BJ (cell line): ENCODE measurements at regions not wholly inside any gene's neighbourhood (a gene's known extent, or its start where the extent isn't known, plus 50 kb on each side); places are given as distances from the start of the nearest gene placed in this dataset.

ENCODE experiments used
- CTCF ChIA-PET: fragments of 350-600 bp; formaldehyde crosslinking; extraction: SDS; loops from one replicate; lab custom pipeline; 2021; ENCODE audit warnings: antibody characterized with exemption, inconsistent platforms; lab: Yijun Ruan, JAX
- POLR2A ChIA-PET: fragments of 300-600 bp; sonication (Branson Sonifier 250); formaldehyde crosslinking; extraction: SDS; loops from one replicate; lab custom pipeline; 2021; ENCODE audit warnings: antibody characterized with exemption; lab: Charles Lee
- DNase-seq: peaks from one replicate; pipeline ENCODE4 v3.0.0-alpha.2; 2011; ENCODE audit warnings: low read depth
- H3K27me3 ChIP-seq: 2 replicates; pipeline ENCODE4 v1.6.0; 2011; ENCODE audit warnings: low read length; ENCODE audit not compliant: control insufficient read depth, insufficient read depth
- H3K36me3 ChIP-seq: 2 replicates; pipeline ENCODE4 v1.5.1; 2011; ENCODE audit warnings: low read length; ENCODE audit not compliant: control insufficient read depth, insufficient read depth
- H3K4me3 ChIP-seq: 2 replicates; pipeline ENCODE4 v1.5.1; 2011; ENCODE audit warnings: low read depth, mild to moderate bottlenecking, control low read depth, low read length
- TF ChIP-seq, protein P1 (sequence below): IDR thresholded peaks from 2 replicates; pipeline ENCODE4 v1.5.1; 2011; ENCODE audit warnings: low read depth, mild to moderate bottlenecking, control low read depth, inconsistent platforms, low read length, moderate library complexity; ENCODE audit not compliant: insufficient read depth

DNA sequence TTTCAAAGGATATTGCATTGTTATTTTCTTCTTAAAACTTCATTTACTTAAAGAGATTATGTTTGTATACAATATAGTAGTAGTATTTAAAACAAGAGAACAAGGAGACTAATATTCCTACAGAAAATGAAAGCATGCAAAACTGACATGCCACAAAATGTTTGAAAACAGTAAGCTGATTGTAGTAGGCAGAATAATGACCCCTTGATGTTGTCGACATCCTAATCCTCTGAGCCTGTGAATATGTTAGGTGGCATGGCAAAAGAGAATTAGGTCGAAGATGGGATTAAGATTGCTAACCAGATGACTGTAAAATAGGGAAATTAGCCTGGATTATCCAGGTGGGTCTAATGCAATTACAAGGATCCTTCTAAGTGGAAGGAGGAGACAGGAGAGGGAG is 522.2 kb upstream of the NR3C2 start:
- ChIA-PET CTCF (no interaction called here), POLR2A (no interaction called here)
- H3K27me3 ChIP-seq = no peaks in the 10 kb centered on the region
- H3K4me3 ChIP-seq = no peak overlapping the region
- TF ChIP-seq, protein P1, sequence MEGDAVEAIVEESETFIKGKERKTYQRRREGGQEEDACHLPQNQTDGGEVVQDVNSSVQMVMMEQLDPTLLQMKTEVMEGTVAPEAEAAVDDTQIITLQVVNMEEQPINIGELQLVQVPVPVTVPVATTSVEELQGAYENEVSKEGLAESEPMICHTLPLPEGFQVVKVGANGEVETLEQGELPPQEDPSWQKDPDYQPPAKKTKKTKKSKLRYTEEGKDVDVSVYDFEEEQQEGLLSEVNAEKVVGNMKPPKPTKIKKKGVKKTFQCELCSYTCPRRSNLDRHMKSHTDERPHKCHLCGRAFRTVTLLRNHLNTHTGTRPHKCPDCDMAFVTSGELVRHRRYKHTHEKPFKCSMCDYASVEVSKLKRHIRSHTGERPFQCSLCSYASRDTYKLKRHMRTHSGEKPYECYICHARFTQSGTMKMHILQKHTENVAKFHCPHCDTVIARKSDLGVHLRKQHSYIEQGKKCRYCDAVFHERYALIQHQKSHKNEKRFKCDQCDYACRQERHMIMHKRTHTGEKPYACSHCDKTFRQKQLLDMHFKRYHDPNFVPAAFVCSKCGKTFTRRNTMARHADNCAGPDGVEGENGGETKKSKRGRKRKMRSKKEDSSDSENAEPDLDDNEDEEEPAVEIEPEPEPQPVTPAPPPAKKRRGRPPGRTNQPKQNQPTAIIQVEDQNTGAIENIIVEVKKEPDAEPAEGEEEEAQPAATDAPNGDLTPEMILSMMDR = no peak
- H3K36me3 ChIP-seq = no peaks in the 10 kb centered on the region
- DNase-seq = no peak

DNA sequence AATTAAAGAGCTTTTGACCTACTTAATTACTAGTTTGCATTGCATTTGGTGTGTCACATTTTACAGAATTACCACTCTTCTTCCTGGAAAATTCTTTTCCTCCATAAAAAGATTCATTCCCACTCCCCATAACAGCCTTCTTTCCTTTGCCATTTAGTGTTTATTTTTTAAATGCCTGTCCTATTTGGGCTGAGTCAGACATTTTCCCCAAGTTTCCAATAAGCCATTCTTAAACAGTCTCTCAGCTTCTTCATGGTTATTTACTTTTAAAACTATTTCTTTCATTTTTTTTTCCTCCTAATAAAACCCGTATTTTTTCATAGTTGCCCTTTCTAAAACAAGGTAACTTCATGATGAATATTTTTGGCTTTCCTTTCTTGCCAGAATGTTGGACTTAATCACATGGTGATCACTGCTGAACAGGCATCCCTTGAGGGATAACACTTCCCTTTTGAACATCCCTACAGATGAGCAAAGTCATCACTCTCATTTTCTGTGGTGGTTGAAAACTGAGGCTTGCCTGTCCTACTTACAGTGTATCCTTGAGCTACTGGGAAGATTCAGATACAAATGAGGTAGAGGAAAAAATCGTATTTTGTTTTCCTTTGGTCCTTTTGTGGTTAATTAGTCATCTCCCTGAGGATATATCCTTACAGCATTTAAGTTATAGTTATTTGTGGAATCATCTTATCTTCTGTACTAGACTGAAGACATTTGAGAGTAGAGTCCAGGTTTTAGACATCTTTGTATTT is 520.5 kb upstream of the NR3C2 start:
- no peaks in the 10 kb centered on the region for H3K36me3 ChIP-seq
- TF ChIP-seq, protein P1 = no peak
- DNase-seq = no peak
- H3K4me3 ChIP-seq = no peak overlapping the region
- ChIA-PET CTCF (no interaction called here), POLR2A (no interaction called here)
- H3K27me3 ChIP-seq = no peaks in the 10 kb centered on the region

DNA sequence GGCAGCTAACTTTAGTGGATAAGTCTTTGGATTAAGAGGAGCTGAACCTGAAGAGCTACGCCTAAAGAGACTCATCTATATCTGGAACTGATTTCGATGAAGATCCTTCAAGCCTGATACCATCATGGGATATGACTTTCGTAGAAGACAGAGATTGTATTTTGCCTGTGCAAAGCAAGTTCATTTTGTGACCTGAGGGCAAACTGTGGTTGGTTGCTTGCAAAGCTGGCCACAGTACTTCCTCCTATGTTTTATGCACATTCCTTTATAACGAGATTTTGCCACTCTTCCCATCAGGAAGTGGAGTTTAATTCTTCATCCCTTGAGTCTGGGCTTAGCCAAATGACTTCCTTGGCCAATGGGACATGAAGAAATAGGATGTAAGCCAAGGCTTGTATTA is 519.3 kb upstream of the NR3C2 start:
- TF ChIP-seq, protein P1 = no peak
- DNase-seq = no peak
- no peaks in the 10 kb centered on the region for H3K27me3 ChIP-seq
- H3K4me3 ChIP-seq = no peak overlapping the region
- POLR2A ChIA-PET = no interaction called here
- H3K36me3 ChIP-seq = no peaks in the 10 kb centered on the region
- CTCF ChIA-PET = no interaction called here

DNA sequence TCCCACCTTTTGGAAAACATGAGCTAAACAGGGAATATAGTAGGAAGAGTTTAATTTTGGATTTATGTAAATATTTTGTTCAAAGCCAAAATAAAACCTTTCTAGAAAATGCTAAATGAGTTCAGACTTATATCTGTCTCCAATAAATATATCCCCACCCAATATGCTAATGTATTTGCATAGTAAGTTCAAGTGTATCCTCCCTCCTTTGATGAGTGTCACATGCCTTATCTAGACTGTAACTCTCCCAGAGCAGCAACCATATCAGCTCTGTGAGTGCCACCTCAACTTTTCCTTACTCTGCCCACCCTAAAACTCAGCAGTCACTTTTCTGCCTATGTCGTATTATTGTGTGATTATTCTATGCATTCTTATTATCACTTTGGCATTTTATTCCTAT is 516.1 kb upstream of the NR3C2 start:
- ChIA-PET CTCF (no interaction called here), POLR2A (no interaction called here)

DNA sequence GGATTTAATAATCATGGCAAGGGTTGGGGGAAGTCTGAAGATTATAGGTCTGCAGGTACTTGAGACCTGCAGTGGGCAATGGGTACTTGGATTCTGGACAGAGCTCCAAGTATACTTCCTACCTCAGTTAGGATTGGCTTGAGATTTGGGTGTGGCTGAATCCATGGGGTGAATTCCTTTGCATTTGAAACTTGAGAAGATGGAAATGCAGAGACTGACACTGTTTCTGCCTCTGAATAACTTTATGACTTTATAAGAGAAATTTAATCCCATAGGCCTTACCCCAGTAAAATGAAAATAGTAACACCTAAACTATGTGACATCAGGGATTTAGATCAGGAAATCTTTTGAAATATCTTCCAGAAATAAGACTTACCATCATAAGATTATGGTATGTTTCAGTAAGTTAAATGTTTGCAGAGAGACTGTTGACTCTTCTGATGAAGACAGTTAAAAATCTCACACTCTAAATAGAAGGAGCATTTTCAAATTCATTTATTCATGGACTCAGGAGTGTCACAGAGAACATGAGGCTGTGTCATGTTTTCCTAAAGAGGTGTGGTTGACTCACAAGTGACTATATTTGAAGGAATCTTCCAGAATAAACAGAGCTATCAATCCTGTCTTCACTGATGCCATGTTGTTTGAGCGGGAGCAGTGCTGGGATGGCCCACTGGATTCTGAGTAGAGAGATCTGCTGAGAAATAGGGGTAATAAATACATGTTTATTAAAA is 513.5 kb upstream of the NR3C2 start:
- ChIA-PET POLR2A (no interaction called here), CTCF (no interaction called here)
- no peaks in the 10 kb centered on the region for H3K27me3 ChIP-seq
- TF ChIP-seq, protein P1 = no peak
- H3K4me3 ChIP-seq = no peak overlapping the region
- H3K36me3 ChIP-seq = no peaks in the 10 kb centered on the region
- no peak for DNase-seq

More for the DNA sequence above, 516.1 kb upstream of the NR3C2 start:
- Histone ChIP-seq H3K4me3 (no peak overlapping the region), H3K27me3 (no peaks in the 10 kb centered on the region), H3K36me3 (no peaks in the 10 kb centered on the region)
- TF ChIP-seq, protein P1 = no peak
- no peak for DNase-seq
